GM18519 (cell line): ENCODE measurements at regions not wholly inside any gene's neighbourhood (a gene's known extent, or its start where the extent isn't known, plus 50 kb on each side); places are given as distances from the start of the nearest gene placed in this dataset.
"Not testable (repeated sequence)": the region's sequence is repeated elsewhere in the genome, so short reads cannot be mapped to it uniquely, and the experiment has no call there.

ENCODE experiments used
- ATAC-seq: cut with Tn5 transposase; IDR thresholded peaks from one replicate; pipeline ENCODE4 v1.9.1; 2021; ENCODE audit warnings: mild to moderate bottlenecking, moderate library complexity; ENCODE audit not compliant: unreplicated experiment, low FRiP score

- no peak for ATAC-seq
Observed at GRCh38 chr5:67725604-67726003, 490.0 kb upstream of the PIK3R1 start.

- ATAC-seq: no peak
Observed at GRCh38 chr5:67724412-67725135, 491.0 kb upstream of the PIK3R1 start.

- ATAC-seq: no peak
Observed at GRCh38 chr5:67723873-67724272, 491.7 kb upstream of the PIK3R1 start.

DNA sequence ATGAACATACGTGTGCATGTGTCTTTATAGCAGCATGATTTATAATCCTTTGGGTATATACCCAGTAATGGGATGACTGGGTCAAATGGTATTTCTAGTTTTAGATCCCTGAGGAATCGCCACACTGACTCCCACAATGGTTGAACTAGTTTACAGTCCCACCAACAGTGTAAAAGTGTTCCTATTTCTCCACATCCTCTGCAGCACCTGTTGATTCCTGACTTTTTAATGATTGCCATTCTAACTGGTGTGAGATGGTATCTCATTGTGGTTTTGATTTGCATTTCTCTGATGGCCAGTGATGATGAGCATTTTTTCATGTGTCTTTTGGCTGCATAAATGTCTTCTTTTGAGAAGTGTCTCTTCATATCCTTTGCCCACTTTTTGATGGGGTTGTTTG is 493.0 kb upstream of the PIK3R1 start:
- ATAC-seq: not testable (repeated sequence)

DNA sequence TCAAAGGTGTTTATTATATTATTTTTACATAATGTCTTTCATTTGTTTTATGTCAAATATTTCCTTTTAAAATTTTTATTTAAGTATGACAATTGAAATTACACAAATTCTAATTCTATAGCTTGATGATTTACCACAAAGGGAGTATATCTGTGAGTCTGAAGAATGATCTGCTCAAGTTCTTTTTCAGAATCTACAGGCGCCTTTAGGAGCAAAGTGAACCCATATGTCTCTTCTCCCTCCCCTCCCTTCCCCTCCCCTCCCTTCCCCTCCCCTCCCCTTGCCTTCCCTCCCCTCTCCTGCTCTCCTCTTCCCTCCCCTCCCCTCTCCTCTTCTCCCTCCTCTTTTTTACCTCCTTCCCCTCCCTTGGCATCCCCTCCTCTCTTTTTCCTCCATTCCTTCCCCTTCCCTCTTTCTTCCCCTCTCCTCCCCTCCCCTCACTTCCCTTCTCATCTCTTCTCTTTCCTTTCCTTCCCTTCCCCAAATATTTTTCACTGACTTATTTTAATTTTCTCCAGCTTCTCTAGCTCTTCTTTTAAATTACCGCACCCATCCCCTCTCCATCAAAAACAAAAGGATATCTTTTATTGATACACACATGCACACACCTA is 495.3 kb upstream of the PIK3R1 start:
- no peak for ATAC-seq

DNA sequence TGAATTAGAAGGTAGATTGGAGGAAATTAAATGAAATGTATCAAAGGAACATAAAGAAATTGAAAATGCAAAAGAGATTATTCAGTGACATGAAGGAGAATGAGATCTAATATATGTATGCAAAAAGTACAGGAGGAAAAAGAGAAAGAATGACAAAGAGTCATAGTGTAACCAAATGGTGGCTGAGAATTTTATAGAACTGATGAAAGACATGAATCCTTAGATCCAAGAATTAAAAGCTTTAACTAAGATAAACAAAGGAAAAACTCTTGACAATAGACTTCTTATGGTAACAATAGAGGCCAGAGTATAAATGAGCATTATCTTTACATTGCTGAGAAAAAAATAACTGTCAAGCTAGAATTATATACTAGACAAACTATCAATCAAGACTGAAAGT is 505.4 kb upstream of the CD180 start:
- ATAC-seq: no peak

GRCh38 chr5:67699560-67699959 is 503.0 kb upstream of the CD180 start:
- ATAC-seq: no peak

DNA sequence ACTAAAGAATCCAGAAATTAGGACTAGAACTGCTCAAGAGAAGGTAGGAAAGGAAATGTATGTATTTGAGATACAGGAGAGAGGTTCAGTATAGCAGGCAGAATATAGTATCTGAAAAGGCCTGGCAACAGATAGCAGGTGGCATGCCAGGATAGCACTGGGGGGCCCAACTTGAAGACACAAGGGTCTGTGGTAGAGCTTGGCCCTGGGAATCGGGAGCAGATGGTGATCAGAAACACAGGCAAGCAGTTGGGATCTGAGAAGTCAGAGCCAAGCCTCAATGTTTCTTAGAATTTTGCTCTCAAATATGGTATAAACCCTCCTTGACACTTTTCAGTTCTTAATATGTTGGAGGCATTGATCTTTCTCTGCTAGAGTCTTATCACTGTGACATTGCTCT is 499.8 kb upstream of the CD180 start:
- no peak for ATAC-seq

DNA sequence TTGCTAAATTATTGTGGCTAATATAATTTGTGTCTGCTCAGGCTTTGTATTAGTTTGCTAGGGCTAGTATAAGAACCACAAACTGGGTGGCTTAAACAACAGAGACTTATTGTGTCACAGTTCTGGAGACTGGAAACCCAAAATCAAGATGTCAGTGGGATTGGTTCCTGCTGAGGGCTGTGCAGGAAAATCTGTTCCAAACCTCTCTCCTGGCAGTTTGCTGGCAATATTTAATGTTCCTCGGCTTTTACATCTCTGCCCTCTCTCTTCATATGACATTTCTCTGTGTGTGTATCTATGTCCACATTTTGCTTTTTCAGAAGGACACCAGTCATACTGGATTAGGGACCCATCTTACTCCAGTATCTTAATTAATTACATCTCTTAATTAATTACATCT is 498.8 kb upstream of the CD180 start:
- no peak for ATAC-seq

DNA sequence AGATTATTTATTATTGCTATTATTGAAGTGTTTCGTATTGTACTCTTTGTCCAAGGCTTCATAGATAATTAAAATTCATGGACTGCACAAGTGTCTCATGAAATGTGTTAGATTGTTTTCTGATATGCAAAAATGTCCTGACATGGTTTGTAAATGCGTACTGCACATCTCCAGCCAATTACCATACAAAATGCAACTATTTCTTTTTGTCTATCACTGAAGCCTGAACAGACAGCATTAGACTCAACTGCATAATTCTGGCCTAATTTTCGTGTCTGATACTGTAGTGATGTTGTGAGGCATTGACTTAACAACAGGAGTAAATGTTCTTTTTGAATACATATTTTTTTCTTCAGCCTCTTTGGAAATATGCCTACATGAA is 498.2 kb upstream of the CD180 start:
- no peak for ATAC-seq

DNA sequence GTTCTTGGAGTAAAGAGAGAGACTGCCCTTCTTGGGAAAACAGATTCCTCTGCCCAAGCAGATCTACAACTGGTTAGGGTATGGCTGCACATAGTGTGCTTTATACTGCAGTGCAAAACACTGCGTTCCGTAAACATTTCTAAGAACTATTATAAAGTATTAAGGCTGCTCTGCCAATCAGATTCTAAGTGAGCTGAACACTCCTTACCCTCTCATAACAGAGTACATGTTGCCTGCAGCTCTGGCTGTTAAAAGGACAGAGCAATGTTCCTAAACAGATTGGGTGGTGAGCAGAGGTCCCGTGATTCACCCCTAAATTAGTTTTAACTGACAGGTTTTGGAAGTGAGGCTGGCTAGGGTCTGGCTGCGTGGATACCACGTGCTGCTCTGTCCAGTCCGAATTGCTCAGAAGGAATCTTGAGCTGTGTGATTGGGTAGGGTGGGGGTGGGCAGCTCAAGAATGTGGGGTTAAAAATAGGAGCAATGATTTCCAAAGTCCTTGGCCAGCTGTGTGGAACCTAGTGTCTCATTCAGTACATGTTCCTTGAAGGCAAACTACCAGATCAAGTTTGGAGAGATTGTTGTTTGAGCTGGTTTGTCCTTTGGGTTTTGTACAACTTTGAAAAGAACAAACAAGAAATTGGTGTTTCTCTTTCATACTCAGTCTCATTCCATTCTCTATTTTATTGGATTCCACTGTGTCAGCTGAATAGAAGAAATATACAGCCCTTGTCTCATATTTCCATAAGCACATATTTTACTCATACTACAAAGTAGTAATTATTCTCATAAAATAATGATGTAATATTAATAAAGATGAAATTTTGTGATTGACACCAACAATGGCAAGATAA is 497.6 kb upstream of the CD180 start:
- ATAC-seq: no peak

DNA sequence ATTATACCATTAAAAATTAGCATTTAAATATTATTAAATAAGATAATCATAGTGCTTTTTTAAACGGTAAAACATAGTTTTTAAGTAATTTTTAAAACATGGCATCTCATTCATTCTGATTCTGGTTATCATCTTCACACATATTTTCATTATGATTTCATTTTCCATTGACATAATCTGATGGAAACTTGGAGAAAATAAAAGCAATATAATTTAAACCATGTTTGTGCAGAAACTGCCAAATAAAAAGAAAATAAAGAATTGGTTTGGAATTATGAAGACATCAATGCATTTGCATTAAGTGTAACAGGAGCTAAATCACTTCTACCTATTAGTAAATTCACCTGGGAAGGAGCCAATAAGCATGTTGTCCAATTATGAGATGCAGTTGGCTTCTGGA is 490.1 kb upstream of the CD180 start:
- no peak for ATAC-seq

GRCh38 chr5:67681703-67682102 is 485.1 kb upstream of the CD180 start:
- ATAC-seq: no peak

DNA sequence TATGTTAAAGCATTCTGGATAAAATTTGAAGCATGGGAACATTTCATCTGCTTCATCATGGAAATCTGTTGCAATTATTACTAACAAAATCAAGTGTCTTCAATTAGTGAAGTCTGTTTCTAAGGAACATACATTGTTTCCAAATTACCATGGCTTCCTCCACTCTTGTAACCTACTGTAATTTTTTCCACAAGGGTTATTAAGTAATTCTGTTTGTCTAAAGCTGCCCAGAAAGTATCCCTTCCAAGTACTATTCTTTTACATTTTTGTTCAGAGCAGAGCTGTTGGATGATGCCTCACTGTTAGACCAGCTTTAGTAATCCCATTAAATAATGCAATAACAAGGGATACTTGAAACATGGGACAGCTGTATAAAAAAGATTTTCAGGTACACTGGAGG is 483.5 kb upstream of the CD180 start:
- ATAC-seq: no peak

- no peak for ATAC-seq
Observed at GRCh38 chr5:67679184-67679841, 482.7 kb upstream of the CD180 start.

GRCh38 chr5:67678594-67678993 is 482.0 kb upstream of the CD180 start:
- no peak for ATAC-seq

DNA sequence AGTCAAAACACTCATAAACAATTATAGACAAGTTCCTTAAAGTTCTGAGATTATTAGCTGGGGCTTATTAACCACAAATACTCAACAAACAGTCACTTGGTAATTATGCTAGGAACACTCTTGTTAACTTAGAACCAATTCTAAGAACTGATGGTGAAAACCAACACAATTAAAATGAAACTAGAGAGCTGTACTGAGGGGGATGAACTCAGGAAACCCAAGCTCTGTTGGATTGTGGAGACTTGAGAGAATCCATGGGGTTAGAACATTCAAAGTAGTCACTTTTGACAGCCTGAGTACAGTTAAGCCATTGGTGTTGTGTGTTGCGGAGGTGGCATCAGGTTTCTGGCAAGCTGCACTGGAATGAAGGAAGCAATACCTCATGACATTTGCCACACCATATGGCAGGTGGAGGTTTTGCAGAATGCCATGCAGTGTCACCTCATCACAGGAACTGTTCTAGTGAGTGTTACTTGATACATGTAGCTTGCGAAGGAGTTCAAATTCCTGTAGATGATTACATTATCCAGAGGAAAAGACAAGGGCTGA is 480.9 kb upstream of the CD180 start:
- ATAC-seq: no peak

DNA sequence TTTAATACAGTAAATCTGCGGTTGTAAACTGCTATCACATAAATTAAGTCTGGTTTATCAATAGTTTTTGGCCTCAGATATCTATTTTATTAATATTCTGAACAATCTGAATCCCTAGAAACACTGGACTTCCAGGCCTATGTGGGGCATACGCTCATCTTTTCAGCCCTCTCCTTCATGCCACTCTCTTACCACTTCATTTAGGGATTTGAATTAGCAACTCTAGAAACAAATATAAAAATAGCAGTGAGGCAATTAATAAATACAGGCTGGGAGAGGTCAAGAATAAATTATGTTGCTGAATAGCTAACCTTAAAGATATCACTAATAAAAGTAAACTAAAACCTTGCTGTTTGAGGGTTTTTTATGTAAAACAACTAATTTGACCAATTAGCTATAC is 480.3 kb upstream of the CD180 start:
- ATAC-seq: no peak

DNA sequence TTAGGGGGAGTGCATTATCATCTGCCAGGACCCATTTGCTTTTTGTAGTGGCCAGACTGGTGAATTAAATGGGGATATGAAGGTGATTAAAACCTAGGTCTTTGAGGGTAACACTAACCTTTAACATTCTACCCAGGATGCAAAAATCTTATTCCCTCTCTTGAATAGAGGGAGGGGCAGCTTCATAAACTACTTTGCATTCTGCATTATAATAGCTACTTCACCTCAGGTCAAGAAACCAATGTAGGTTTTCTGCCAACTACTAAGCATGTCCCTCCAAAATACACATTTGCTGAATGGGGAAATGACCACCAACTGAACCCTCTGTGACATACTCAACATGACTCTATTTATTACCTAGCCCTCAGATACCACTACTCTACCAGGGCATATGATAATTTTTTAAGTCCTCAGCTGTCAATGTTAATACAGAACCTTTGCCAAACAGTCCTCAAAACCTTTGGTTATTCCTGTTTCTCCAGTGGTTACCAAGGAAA is 477.6 kb upstream of the CD180 start:
- ATAC-seq: no peak

DNA sequence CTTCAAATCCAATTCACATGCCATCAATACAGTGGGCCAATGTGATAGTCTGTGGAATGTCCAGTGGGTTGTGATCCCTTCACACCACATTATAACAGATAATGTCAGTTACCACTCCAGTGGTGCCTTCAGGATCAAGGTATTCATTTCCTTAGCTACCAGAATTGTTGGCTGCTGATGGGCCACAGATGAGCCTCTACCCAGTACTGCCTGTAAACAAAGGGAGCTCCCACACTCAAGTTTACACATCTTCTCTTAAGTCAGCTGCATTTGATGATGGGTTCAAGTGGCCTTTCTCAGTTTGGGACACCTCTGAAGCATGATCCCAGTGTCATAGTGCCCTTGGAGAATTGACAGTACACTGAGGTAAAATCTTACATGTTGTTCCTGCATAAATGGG is 477.0 kb upstream of the CD180 start:
- ATAC-seq: no peak

GRCh38 chr5:67673180-67673579 is 476.6 kb upstream of the CD180 start:
- ATAC-seq: no peak
